ENCODE measurements at regions not wholly inside any gene's neighbourhood (a gene's known extent, or its start where the extent isn't known, plus 50 kb on each side); places are given as distances from the start of the nearest gene placed in this dataset.

DNA sequence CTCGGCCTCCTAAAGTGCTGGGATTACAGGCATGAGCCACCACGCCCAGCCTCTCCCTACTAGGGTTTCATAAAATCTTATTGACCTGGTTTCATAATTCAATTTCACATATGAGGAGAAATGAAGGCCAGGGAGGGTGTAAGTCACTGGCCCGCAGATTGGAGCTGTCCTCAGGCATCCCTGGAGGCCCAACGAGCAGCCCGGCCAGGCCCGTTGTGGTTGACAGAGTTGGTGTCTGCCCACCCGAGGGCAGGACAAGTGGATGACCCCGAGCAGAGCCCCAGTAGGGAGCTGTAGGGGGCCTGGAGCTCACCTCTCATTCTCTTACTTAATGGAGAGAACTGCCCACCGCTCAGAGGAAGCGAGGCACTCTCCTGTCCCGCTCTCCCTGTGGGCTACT lies 78.9 kb downstream of the CPN2 start:
- no peak overlapping the region for H3K4me3 ChIP-seq
- H3K9ac ChIP-seq: no peak overlapping the region
- H3K4me2 ChIP-seq: no peak overlapping the region
- no peaks in the 10 kb centered on the region for H3K9me3 ChIP-seq (replicated peaks in 1 of 11)
- H4K20me1 ChIP-seq: no peaks in the 10 kb centered on the region; a peak in 1 of 22 replicates
- peaks cover 0 to 25% (median 18%) of the 10 kb centered on the region in 10 experiments; a peak in 16 of 20 replicates for H3K4me1 ChIP-seq
- no peaks in the 10 kb centered on the region for H3K36me3 ChIP-seq
- peaks cover 0 to 5% (median 0%) of the 10 kb centered on the region in 11 experiments; a peak in 1 of 22 replicates for H3K27me3 ChIP-seq
- TF ChIP-seq Cebpa-rat (IDR thresholded peaks at IDR 0.05): no peak
- H3K27ac ChIP-seq: no peak overlapping the region

DNA sequence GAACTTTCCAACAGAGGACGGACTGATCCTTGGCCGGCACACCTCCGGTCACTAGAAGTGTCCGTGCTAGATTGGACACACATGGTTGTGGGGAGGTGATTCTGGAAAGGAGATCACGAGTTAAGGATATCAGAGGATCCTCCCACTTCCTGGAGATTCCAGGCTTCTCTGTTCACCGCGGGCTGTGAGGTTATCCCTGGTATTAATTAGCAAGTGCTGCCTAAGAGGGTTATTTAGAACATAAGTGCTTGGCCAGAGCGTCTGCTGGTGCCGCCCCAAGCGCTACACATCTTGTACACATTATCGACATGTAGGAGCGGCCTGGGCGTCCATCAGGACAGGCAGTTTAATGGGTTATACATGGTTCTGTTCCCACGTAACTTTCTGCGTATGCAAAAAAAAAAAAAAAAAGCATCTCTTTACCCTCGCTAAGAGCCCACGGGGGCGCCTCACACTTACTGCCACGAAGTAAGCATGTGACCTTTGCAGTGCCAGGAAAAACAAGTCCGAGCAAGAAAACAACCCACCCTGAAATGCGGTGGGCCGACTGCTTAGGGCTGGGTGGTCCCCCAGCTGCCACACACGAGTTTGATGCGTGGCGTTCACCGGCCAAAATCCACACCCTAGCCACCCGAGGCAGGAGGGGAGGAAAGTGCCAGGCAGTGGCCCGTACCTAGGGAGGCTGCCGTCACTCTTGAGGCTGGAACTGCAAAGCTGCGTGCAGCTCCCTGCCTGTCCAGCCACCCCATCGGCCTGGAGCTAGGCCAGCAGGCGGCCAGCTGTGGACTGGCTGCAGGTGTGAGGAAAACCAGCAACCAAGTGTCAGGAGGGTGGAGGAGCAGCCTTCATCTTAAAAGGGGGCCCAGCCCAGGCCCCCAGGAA lies 78.0 kb downstream of the CPN2 start:
- Histone ChIP-seq H3K9ac (no peak overlapping the region), H3K36me3 (no peaks in the 10 kb centered on the region), H3K4me3 (no peak overlapping the region), H3K4me2 (no peak overlapping the region), H3K27ac (no peak overlapping the region), H4K20me1 (no peaks in the 10 kb centered on the region; a peak in 1 of 22 replicates), H3K4me1 (peaks cover under 1 to 33% (median 26%) of the 10 kb centered on the region in 10 experiments; a peak in 18 of 20 replicates), H3K27me3 (no peaks in the 10 kb centered on the region), H3K9me3 (replicated peaks in 1 of 11) (no peaks in the 10 kb centered on the region)
- TF ChIP-seq Cebpa-rat (IDR thresholded peaks at IDR 0.05): no peak

GRCh38 chr3:194273743-194274310 lies 77.3 kb downstream of the CPN2 start:
- Histone ChIP-seq H3K4me2 (no peak overlapping the region), H3K27ac (no peak overlapping the region), H3K9ac (no peak overlapping the region), H4K20me1 (no peaks in the 10 kb centered on the region; a peak in 1 of 22 replicates), H3K27me3 (peaks cover 0 to 3% (median 0%) of the 10 kb centered on the region in 11 experiments; a peak in 1 of 22 replicates), H3K36me3 (no peaks in the 10 kb centered on the region), H3K9me3 (replicated peaks in 1 of 11) (no peaks in the 10 kb centered on the region), H3K4me3 (no peak overlapping the region), H3K4me1 (peaks cover 5 to 40% (median 33%) of the 10 kb centered on the region in 10 experiments; a peak in 18 of 20 replicates)
- TF ChIP-seq Cebpa-rat (IDR thresholded peaks at IDR 0.05): no peak

DNA sequence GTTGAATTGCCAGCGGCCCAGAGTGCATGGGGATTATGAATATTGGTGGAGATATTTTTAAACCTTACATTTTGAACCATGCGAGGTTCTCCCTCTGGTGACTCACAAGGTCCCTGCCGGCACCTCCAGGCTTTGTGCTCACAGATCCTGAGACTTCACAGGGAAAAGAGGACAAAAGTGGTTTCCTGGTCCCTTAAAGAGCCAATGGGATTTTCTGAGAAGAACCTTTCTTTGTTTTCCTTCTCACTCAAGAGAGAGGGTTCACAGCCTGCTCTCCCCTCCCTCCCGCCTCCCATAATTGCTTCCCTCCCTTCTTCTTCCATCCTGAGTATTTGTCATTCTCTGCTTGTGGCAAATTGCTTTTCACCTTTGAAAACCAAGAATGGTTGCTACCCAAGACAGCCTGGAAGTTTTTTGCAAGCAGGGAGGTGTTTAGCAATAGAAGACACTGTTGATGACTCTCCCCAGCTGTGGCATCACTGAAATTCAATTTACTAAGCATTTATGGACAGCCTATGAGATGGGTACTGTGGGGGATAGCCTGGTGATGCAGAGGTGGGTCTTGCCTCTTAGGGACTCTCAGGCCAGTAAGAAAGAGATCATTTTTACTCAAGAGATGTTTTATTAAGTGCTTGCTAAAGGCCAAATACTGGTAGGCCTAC lies 76.6 kb downstream of the CPN2 start:
- H3K27ac ChIP-seq: no peak overlapping the region
- no peak overlapping the region for H3K4me3 ChIP-seq
- no peak for TF ChIP-seq Cebpa-rat (IDR thresholded peaks at IDR 0.05)
- H3K27me3 ChIP-seq: peaks cover 0 to 3% (median 0%) of the 10 kb centered on the region in 11 experiments; a peak in 1 of 22 replicates
- no peaks in the 10 kb centered on the region for H3K9me3 ChIP-seq (replicated peaks in 1 of 11)
- no peak overlapping the region for H3K4me2 ChIP-seq
- no peaks in the 10 kb centered on the region for H3K36me3 ChIP-seq
- H3K9ac ChIP-seq: no peak overlapping the region
- no peaks in the 10 kb centered on the region; a peak in 1 of 22 replicates for H4K20me1 ChIP-seq
- peaks cover 5 to 42% (median 33%) of the 10 kb centered on the region in 10 experiments; a peak in 18 of 20 replicates for H3K4me1 ChIP-seq

- TF ChIP-seq Cebpa-rat (IDR thresholded peaks at IDR 0.05): no peak
- no peak overlapping the region for H3K9ac ChIP-seq
- H3K4me1 ChIP-seq: peaks cover 5 to 42% (median 33%) of the 10 kb centered on the region in 10 experiments; a peak in 18 of 20 replicates
- no peak overlapping the region for H3K27ac ChIP-seq
- no peaks in the 10 kb centered on the region; a peak in 1 of 22 replicates for H4K20me1 ChIP-seq
- H3K4me2 ChIP-seq: no peak overlapping the region
- H3K9me3 ChIP-seq (replicated peaks in 1 of 11): no peaks in the 10 kb centered on the region
- peaks cover 0 to 3% (median 0%) of the 10 kb centered on the region in 11 experiments; a peak in 1 of 22 replicates for H3K27me3 ChIP-seq
- no peaks in the 10 kb centered on the region for H3K36me3 ChIP-seq
- no peak overlapping the region for H3K4me3 ChIP-seq
Measured at GRCh38 chr3:194275291-194275690, 75.8 kb downstream of the CPN2 start.

GRCh38 chr3:194275721-194276120 lies 75.4 kb downstream of the CPN2 start:
- no peaks in the 10 kb centered on the region for H3K36me3 ChIP-seq
- no peak overlapping the region for H3K27ac ChIP-seq
- H3K9me3 ChIP-seq (replicated peaks in 1 of 11): no peaks in the 10 kb centered on the region
- H3K4me2 ChIP-seq: no peak overlapping the region
- H4K20me1 ChIP-seq: no peaks in the 10 kb centered on the region; a peak in 1 of 22 replicates
- H3K4me3 ChIP-seq: no peak overlapping the region
- no peak for TF ChIP-seq Cebpa-rat (IDR thresholded peaks at IDR 0.05)
- no peak overlapping the region for H3K9ac ChIP-seq
- H3K4me1 ChIP-seq: peaks cover 5 to 38% (median 30%) of the 10 kb centered on the region in 10 experiments; a peak in 18 of 20 replicates
- H3K27me3 ChIP-seq: peaks cover 0 to 3% (median 0%) of the 10 kb centered on the region in 11 experiments; a peak in 1 of 22 replicates

- Histone ChIP-seq H3K4me2 (peak overlapping the region in 9 of 11 experiments; percentile 13 to 74 (median 63); a peak in 14 of 22 replicates), H3K9me3 (replicated peaks in 1 of 11) (no peaks in the 10 kb centered on the region), H3K36me3 (no peaks in the 10 kb centered on the region), H3K9ac (no peak overlapping the region; a peak in 1 of 22 replicates), H3K4me3 (no peak overlapping the region), H3K27ac (no peak overlapping the region), H4K20me1 (no peaks in the 10 kb centered on the region; a peak in 1 of 22 replicates), H3K27me3 (peaks cover 0 to 3% (median 0%) of the 10 kb centered on the region in 11 experiments; a peak in 1 of 22 replicates), H3K4me1 (peaks cover 5 to 29% (median 22%) of the 10 kb centered on the region in 10 experiments; a peak in 18 of 20 replicates)
- no peak for TF ChIP-seq Cebpa-rat (IDR thresholded peaks at IDR 0.05)
Measured at GRCh38 chr3:194276768-194277103, 74.4 kb downstream of the CPN2 start.

DNA sequence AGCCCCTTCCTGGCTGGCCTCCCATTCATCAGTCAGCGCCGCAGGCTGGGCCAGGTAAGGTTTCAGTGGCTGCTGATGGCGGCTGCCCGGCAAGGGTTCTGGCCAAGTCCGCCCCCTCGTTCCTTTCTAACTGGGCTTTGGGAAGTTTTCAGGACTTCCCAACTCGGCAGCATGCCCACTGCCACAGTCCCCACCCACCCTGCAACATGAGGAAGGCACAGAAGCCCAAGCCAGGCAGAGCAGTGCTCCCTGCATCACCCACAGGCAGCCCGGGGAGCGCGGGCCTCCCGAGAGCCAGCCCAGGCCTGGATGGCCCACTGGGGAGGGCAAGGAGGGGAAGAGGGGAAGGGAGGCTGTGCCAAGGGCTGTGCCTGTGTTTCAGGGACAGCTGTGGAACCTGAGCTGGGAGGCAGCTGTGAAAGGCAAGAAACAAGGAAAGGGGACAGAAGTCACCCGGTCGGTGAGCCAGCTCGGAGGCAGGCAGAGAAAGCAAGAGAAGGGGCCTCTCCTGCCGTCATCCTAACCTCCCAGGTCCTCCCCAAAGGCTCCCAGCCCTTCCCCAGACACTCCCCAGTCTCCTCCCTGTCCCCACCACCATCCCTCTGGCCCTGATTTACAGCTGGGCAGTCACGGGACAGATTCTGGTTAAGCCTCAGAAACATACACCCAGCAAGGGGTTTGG lies 73.9 kb downstream of the CPN2 start:
- H3K27me3 ChIP-seq: peaks cover 0 to 3% (median 0%) of the 10 kb centered on the region in 11 experiments; a peak in 1 of 22 replicates
- peak overlapping the region in 4 of 11 experiments; percentile 12 to 43 (median 18); a peak in 5 of 22 replicates for H3K27ac ChIP-seq
- peaks cover 5 to 29% (median 22%) of the 10 kb centered on the region in 10 experiments; a peak in 18 of 20 replicates for H3K4me1 ChIP-seq
- H3K9ac ChIP-seq: peak overlapping the region in 5 of 11 experiments; percentile 3 to 56 (median 30); a peak in 6 of 22 replicates
- no peak overlapping the region for H3K4me3 ChIP-seq
- H3K36me3 ChIP-seq: no peaks in the 10 kb centered on the region
- TF ChIP-seq Cebpa-rat (IDR thresholded peaks at IDR 0.05): no peak
- no peaks in the 10 kb centered on the region; a peak in 1 of 22 replicates for H4K20me1 ChIP-seq
- H3K9me3 ChIP-seq (replicated peaks in 1 of 11): no peaks in the 10 kb centered on the region
- peak overlapping the region in 10 of 11 experiments; percentile 13 to 74 (median 62); a peak in 19 of 22 replicates for H3K4me2 ChIP-seq
